ENCODE measurements at regions not wholly inside any gene's neighbourhood (a gene's known extent, or its start where the extent isn't known, plus 50 kb on each side); places are given as distances from the start of the nearest gene placed in this dataset.

- no peak for DNase-seq (ENCODE audit: low read depth)
- TF ChIP-seq, protein P1, sequence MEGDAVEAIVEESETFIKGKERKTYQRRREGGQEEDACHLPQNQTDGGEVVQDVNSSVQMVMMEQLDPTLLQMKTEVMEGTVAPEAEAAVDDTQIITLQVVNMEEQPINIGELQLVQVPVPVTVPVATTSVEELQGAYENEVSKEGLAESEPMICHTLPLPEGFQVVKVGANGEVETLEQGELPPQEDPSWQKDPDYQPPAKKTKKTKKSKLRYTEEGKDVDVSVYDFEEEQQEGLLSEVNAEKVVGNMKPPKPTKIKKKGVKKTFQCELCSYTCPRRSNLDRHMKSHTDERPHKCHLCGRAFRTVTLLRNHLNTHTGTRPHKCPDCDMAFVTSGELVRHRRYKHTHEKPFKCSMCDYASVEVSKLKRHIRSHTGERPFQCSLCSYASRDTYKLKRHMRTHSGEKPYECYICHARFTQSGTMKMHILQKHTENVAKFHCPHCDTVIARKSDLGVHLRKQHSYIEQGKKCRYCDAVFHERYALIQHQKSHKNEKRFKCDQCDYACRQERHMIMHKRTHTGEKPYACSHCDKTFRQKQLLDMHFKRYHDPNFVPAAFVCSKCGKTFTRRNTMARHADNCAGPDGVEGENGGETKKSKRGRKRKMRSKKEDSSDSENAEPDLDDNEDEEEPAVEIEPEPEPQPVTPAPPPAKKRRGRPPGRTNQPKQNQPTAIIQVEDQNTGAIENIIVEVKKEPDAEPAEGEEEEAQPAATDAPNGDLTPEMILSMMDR (IDR thresholded peaks at IDR 0.05; ENCODE audit: insufficient read depth, low read depth, low read length), result no peak
- H3K4me3 ChIP-seq (ENCODE audit: low read depth, low read length), result no peak overlapping the region
These were observed 515.7 kb downstream of the BUD13 start for GRCh38 chr11:116257092-116257491.

- DNase-seq (ENCODE audit: low read depth), result no peak
- TF ChIP-seq, protein P1 (IDR thresholded peaks at IDR 0.05; ENCODE audit: insufficient read depth, low read depth, low read length), result no peak
- H3K4me3 ChIP-seq (ENCODE audit: low read depth, low read length), result no peak overlapping the region
These were observed 516.6 kb downstream of the BUD13 start for GRCh38 chr11:116256215-116256614.

DNA sequence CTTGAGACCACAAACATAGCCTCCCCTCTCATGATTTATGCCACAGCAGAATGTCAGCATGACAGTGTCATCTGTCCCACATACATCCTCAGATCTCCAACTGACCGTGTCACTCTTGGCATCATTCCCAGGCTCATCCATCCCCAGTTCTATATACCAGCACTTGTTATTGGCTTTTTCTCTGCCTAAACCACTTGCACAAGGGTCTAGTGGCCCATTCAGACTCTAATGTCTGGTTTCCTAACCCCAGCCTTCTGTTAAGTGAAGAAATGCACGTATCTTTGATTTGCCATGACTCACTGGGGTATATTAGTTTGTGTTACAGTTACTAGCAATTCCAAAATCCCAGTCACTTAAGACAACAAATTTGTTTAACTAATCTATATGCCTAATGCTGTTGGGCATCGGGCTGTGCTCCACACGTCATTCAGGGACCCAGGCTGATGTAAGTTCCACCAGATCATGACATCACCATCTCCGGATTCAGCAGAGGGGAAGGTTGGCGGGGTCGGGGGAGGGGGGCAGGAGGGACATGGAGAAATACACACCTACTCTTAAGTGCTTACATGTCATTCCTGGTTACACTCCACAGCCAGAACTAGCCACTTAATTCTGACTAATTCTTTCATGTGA lies 517.4 kb downstream of the BUD13 start:
- TF ChIP-seq, protein P1 (IDR thresholded peaks at IDR 0.05; ENCODE audit: insufficient read depth, low read depth, low read length), result no peak
- H3K4me3 ChIP-seq (ENCODE audit: low read depth, low read length), result no peak overlapping the region
- DNase-seq (ENCODE audit: low read depth), result no peak

DNA sequence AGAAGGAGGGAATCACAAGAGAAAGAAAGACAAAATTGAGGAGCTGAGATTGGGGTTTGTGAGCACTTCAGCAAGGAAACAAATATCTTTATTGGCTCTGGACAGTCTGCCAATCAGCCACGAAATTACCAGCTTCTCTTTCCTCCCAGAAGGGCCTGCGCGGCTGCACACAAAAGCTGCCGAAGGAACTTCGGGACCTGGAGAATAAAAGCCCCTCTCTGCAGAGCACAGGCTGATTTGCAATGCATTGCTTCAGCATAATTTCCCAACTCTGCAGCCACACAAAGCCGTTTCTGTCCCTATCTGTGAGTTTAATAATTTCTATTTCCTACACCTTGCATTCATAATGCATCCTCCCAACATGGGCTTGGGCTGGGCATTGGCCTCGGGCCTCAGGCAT lies 522.6 kb downstream of the BUD13 start:
- DNase-seq (ENCODE audit: low read depth), result no peak
- TF ChIP-seq, protein P1 (IDR thresholded peaks at IDR 0.05; ENCODE audit: insufficient read depth, low read depth, low read length), result no peak
- no peak overlapping the region for H3K4me3 ChIP-seq (ENCODE audit: low read depth, low read length)

DNA sequence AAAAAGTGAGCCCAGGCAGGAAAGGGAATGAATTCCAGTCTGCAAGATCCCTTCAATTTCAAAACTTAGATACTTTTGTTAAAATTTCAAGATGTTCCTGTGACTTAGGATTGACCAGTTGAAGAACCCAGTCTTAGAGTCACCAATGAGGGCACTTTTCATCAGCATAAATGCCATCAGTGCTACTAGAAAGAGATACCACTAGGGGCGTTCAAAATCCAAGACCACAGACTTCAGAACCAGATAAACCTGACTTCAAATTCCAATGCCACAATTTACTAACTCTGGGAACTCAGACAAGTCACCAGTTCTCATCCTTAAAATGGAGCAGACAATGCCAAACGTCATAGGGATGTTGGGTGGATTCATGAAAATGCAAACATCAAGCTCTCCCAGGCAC lies 523.2 kb downstream of the BUD13 start:
- TF ChIP-seq, protein P1 (IDR thresholded peaks at IDR 0.05; ENCODE audit: insufficient read depth, low read depth, low read length), result no peak
- H3K4me3 ChIP-seq (ENCODE audit: low read depth, low read length), result no peak overlapping the region

DNA sequence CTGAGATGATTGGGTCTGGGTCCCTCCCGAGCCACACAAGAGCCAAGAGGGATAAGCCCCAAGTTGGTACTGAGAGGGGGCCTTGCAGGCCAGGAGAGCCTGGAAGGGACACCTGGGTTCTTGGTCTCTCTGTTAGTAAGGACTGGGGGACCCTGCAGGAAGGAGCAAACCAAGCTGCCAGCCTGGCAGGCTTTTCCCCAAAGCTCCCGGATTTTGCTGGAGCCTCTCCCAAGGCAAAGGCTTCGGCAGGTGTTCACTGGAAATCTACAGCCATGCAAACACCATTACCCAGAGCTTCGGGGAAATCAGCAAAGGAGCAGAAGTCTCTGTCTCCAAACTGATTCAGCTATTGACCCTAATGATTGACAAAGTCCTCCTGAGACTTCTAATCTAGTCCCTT lies 527.9 kb downstream of the BUD13 start:
- no peak for DNase-seq (ENCODE audit: low read depth)
- TF ChIP-seq, protein P1 (IDR thresholded peaks at IDR 0.05; ENCODE audit: insufficient read depth, low read depth, low read length), result no peak
- H3K4me3 ChIP-seq (ENCODE audit: low read depth, low read length), result no peak overlapping the region

More for the DNA sequence above, 523.2 kb downstream of the BUD13 start:
- DNase-seq (ENCODE audit: low read depth), result no peak

DNA sequence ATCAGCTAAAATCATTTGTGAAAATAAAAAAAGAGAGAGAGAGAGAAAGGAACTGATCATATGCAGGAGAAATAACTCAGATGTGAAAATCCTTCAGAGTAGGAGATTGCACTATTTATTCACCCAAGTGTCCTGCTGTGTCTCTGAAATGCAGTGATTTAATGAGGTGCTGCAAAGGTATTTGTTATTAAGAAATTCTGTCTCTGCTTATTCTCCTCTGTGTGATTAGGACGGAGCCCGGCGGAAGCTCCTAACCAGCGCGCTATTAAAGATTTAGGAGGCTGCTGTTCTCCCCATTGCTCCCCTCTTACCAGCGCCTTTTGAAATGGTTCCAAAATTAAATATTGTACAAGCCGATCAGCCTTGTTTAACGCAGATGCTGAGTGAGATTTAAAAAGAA lies 528.3 kb downstream of the BUD13 start:
- DNase-seq (ENCODE audit: low read depth), result no peak
- TF ChIP-seq, protein P1 (IDR thresholded peaks at IDR 0.05; ENCODE audit: insufficient read depth, low read depth, low read length), result no peak
- H3K4me3 ChIP-seq (ENCODE audit: low read depth, low read length), result no peak overlapping the region
